HG03457 (cell line): ENCODE measurements at regions not wholly inside any gene's neighbourhood (a gene's known extent, or its start where the extent isn't known, plus 50 kb on each side); places are given as distances from the start of the nearest gene placed in this dataset.
"Not testable (repeated sequence)": the region's sequence is repeated elsewhere in the genome, so short reads cannot be mapped to it uniquely, and the experiment has no call there.

Source experiments
- ATAC-seq: cut with Tn5 transposase; IDR thresholded peaks from one replicate; pipeline ENCODE4 v1.9.1; 2021; ENCODE audit warnings: moderate number of reproducible peaks; ENCODE audit not compliant: unreplicated experiment

- ATAC-seq: not testable (repeated sequence)
These were observed 323.1 kb upstream of the PLGLB2 start for GRCh38 chr2:87424763-87425154.

- not testable (repeated sequence) for ATAC-seq
These were observed 322.7 kb upstream of the PLGLB2 start for GRCh38 chr2:87425191-87425590.

- ATAC-seq: not testable (repeated sequence)
These were observed 322.2 kb upstream of the PLGLB2 start for GRCh38 chr2:87425717-87426116.

GRCh38 chr2:87428452-87429130 lies 319.3 kb upstream of the PLGLB2 start:
- ATAC-seq: not testable (repeated sequence)

GRCh38 chr2:87429206-87429930 lies 318.5 kb upstream of the PLGLB2 start:
- not testable (repeated sequence) for ATAC-seq

GRCh38 chr2:87429931-87430275 lies 318.0 kb upstream of the PLGLB2 start:
- not testable (repeated sequence) for ATAC-seq

GRCh38 chr2:87431051-87431450 lies 316.8 kb upstream of the PLGLB2 start:
- ATAC-seq: not testable (repeated sequence)

GRCh38 chr2:87432711-87433453 lies 315.0 kb upstream of the PLGLB2 start:
- not testable (repeated sequence) for ATAC-seq

- ATAC-seq: not testable (repeated sequence)
These were observed 311.9 kb upstream of the PLGLB2 start for GRCh38 chr2:87436007-87436406.

- not testable (repeated sequence) for ATAC-seq
These were observed 310.1 kb upstream of the PLGLB2 start for GRCh38 chr2:87437701-87438260.

GRCh38 chr2:87438780-87439454 lies 309.0 kb upstream of the PLGLB2 start:
- not testable (repeated sequence) for ATAC-seq

- ATAC-seq: not testable (repeated sequence)
These were observed 308.2 kb upstream of the PLGLB2 start for GRCh38 chr2:87439617-87440204.

GRCh38 chr2:87440650-87441049 lies 307.2 kb upstream of the PLGLB2 start:
- ATAC-seq: not testable (repeated sequence)

- not testable (repeated sequence) for ATAC-seq
These were observed 306.5 kb upstream of the PLGLB2 start for GRCh38 chr2:87441375-87441774.

GRCh38 chr2:87442983-87443577 lies 304.8 kb upstream of the PLGLB2 start:
- peak; percentile 94 for ATAC-seq

- ATAC-seq: not testable (repeated sequence)
These were observed 302.9 kb upstream of the PLGLB2 start for GRCh38 chr2:87444951-87445350.

- ATAC-seq: not testable (repeated sequence)
These were observed 302.1 kb upstream of the PLGLB2 start for GRCh38 chr2:87445613-87446312.

- ATAC-seq: not testable (repeated sequence)
These were observed 301.6 kb upstream of the PLGLB2 start for GRCh38 chr2:87446313-87446696.

GRCh38 chr2:87449462-87449980 lies 298.4 kb upstream of the PLGLB2 start:
- not testable (repeated sequence) for ATAC-seq
